Stimulated activated CD8-positive, alpha-beta memory T cell treated with anti-CD3 and anti-CD28 coated beads, Interleukin-15, amount 100 ng/mL, for 1 hour (primary cell): ENCODE measurements at regions not wholly inside any gene's neighbourhood (a gene's known extent, or its start where the extent isn't known, plus 50 kb on each side); places are given as distances from the start of the nearest gene placed in this dataset.

Experiments
- DNase-seq: peaks from one replicate; pipeline ENCODE4 v3.0.0-alpha.2; 2020; ENCODE audit warnings: low read depth

GRCh38 chr11:116557282-116557681, 215.5 kb downstream of the BUD13 start:
- DNase-seq: no peak

DNA sequence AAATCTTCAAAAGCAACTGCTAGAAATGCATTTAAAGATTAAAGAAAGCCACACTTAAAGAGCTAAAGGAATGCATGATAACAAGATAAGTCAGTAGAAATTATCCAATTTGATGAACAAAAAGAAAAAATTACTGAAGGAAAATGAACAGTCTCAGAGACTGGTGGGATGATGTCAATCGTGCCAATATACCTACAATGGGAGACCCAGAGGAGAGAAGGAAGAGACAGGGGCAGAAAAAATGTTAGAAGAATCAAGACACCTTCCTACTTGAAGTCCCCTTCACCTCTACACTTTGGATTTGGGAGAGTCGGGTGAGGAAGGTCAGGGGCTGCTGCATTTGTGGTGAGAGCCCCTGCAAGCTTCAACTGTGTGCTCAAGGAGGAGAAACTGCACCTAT, 216.3 kb downstream of the BUD13 start:
- DNase-seq: no peak

DNA sequence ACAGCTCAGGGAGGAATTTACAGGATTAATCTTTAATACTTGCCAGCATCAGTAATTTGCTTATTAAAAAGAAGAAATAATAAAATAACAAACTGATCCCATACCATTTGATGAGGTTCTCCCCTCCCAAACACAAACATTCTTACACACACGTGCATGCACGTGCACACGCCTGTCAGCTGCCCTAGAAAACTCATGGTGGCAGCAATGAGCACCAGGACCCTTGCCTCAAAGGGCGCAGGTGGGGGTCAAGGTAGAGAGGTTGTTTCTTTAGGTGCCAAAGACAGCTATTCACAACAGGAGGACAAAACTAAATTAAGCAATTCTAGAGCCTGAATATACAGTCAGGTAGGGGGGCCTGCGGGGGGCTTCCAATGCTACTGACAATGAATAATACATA, 219.3 kb downstream of the BUD13 start:
- no peak for DNase-seq

DNA sequence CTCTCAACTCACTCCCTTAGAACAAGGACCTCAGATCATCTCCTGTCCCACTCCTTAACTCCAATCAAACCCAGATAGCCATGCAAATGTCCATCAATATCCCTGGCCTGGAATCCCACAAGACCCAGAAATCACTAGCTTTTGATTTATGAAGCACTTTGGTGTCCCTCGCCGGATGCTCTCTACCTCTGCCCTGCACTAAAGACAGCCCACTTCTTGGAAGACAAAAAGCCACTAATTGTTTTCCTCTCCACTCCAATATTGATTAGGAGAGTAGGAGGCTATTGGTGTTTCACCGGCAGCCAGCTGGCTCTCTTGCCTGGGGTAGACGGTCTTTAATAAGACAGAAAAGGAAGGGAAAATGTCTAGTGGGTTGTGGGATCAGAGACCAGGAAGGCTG, 221.2 kb downstream of the BUD13 start:
- DNase-seq: no peak

GRCh38 chr11:116548256-116548655, 224.5 kb downstream of the BUD13 start:
- no peak for DNase-seq

DNA sequence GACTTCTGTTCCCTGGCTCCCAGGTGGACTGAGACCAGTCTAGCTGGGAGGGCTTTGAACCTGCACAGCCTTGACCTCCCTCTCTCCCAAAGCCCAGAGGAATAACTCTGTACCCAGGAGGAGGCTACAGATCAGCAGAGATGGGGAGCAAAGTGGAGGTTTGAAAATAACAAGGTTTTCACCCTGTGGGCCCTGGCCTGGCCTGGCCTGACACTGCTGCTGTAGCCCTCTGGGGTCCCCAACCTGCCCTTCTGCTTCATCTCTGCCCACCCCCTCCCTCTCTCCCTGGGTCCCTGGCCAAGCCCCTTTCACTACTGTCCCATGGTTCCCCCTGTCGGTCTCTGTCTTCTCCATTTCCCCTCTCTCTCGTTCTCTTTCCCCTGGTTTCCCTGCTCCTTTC, 225.2 kb downstream of the BUD13 start:
- no peak for DNase-seq

DNA sequence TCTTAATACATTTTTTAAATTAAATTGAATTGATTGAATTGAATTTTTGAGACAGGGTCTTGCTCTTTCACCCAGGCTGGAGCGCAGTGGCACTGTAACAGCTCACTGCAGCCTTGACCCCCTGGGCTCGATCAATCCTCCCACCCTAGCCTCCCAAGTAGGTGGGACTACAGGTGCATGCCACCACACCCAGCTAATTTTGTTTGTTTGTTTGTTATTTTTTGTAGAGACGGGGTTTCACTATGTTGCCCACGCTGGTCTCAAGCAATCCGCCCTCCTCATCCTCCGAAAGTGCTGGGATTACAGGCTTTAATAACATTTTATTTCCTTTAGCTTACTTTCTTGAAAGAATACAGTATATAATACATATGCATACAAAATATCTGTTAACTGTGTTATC, 226.9 kb downstream of the BUD13 start:
- DNase-seq: no peak

DNA sequence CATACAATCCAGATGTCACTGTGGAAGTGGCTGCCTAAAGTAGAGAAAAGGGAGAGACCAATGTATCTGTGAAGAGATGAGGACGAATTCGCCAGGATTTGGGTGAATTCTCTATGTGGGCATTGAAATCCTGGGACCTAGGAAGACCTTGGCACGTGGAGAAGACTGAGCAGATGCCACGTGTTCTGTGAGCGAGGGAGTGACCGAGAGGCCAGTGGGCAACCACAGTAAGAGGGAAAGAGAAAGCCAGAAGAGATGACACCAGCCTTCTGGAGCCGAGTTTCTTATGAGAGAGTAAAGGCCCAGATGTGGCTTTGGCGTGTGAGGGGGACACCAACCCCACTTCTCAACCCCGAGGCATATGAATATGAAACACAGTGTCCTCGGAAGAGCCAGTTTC, 228.1 kb downstream of the BUD13 start:
- no peak for DNase-seq

- DNase-seq: no peak
Measured at GRCh38 chr11:116543911-116544475, 228.8 kb downstream of the BUD13 start.

GRCh38 chr11:116543099-116543498, 229.7 kb downstream of the BUD13 start:
- no peak for DNase-seq

DNA sequence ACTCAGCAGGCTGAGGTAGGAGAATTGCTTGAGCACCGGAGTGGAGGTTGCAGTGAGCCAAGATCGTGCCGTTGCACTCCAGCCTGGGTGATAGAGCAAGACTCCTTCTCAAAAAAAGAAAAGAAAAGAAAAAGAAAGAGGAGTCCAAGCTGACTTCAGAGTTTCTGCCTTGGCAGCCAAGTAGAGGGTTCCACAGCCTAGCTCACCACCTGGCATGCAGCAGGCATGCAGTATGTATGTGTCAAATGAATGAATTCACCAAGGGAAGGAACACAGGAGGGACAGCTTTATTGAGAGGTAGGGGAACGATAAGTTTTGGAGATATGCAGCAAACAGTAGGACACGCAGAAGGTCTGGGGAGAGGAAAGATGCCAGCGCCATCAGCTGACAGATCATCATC, 230.4 kb downstream of the BUD13 start:
- no peak for DNase-seq

- DNase-seq: no peak
Measured at GRCh38 chr11:116541460-116541859, 231.3 kb downstream of the BUD13 start.

DNA sequence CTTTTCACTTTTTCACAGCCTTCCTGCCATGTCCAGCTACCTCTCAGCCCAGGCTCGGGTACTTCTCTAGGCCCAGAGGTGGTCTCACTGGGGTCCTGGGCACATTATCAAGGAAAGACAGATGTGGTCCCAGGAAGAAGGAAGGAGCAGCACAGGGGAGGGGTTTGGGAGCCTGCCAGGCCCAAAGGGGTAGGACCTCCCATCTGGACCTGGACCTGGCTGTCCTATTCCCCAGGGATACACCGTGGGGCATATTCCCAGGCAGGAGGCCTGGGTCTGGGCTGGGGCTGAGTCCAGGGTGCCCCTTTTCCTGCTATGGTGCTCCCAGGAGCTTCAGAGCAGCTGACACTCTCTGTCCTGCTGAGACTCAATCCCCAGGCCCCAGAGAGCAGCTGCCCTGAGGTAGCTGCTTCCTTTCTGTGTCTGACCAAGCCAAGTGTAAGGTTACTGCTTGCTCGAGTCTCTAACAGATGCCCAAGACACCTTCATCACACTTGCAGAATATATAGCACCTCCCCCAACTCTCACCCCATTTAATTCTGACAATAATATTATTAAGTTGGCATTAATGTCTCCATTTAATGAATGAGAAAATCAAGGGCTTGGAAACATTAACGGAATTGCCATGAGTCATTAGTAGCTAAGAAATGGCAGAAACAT, 232.0 kb downstream of the BUD13 start:
- DNase-seq: no peak

GRCh38 chr11:116539836-116540418, 232.9 kb downstream of the BUD13 start:
- DNase-seq: no peak

GRCh38 chr11:116539211-116539610, 233.6 kb downstream of the BUD13 start:
- no peak for DNase-seq

DNA sequence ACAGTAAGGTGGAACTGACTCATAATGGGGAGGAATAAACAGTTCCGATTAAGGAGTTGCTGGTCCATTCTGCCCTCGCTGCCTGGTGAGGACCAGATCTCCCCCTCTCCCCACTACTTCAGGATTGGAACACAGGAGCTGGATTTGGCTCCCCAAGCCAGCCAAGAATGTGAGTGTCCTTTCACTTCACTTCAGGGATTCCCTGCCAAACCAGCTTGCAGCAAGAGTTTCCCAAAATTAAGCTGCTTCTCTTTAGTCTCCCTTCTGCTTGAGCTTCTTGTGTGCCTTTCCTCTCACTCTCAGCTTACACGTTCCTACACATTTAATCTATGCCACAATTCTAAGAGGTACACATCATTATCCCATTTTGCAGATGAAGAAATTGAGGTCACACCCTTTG, 234.1 kb downstream of the BUD13 start:
- DNase-seq: no peak

GRCh38 chr11:116537709-116538108, 235.1 kb downstream of the BUD13 start:
- DNase-seq: no peak

DNA sequence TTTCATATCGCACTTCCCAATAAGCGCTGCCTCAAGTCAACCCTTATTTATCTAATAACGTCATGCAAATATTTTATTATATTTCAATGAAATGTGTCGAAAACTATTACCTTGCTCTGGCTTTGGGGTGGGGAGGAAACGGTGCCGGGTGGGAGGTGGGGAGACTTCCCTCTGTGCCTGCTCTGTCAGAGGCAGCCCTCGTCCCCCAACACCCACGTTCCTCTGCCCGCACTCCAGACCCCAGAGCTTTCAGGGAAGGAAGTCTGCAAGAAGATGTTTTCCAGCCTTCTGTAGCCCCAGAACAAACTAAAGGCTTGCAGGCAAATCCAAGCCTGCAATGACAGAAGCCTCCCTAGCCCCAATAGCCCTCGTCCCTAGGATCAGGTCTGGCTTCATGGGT, 235.7 kb downstream of the BUD13 start:
- DNase-seq: no peak

DNA sequence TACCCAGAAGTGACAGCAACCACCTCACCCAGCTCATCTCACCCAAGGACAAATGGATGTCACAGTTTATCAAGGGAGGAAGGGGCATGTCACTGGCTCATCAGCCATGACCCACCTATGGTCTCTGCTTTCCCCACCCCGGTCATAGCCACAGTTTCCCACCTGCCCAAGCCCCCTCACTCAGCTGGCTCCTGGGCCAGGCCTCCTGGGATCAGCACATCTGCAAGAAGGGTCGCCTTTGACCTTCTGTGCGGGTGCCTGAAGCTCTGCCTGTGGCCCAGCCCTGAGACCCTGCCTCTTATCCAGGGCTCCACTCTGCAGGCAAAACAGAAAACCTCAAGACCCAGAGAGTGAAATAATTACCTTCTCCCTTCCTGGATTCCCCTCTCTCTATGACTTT, 236.4 kb downstream of the BUD13 start:
- no peak for DNase-seq

DNA sequence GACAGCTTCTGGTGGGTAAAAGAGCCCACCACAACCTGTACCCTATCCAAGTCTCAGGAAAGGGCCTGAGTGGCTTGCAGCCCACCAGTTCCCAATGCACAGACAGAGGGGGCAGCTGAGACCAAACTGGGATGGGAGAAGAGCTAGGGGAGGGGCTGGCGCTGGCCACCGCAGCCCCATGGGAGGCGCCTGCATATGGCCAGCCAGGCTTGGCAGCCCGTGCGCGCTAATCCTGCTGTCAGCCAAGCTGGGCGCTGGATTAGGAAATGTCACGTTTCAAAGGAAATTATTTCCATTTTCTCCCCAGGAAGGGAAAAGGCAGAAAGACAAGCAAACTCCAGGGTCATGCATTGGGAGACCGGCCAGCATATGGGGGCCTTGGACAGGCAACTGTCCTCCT, 236.8 kb downstream of the BUD13 start:
- no peak for DNase-seq

- DNase-seq: no peak
Measured at GRCh38 chr11:116535120-116535519, 237.7 kb downstream of the BUD13 start.

GRCh38 chr11:116534270-116534975, 238.4 kb downstream of the BUD13 start:
- no peak for DNase-seq

GRCh38 chr11:116533186-116533825, 239.5 kb downstream of the BUD13 start:
- no peak for DNase-seq
